ENCODE measurements at regions not wholly inside any gene's neighbourhood (a gene's known extent, or its start where the extent isn't known, plus 50 kb on each side); places are given as distances from the start of the nearest gene placed in this dataset.
A peak's percentile ranks its signal among the peaks of the same experiment; 100 is the strongest.

GRCh38 chrX:73943693-73944562, 91.4 kb upstream of the XIST start:
- TF ChIP-seq POLR2AphosphoS5 (IDR thresholded peaks at IDR 0.05; ENCODE audit: low read depth, low read length), result peak; percentile 79
- TF ChIP-seq FOXP2 (optimal IDR thresholded peaks at IDR 0.05; ENCODE audit: borderline replicate concordance, extremely low read depth, extremely low read length, insufficient read depth), result peak; percentile 92
